HEK293T (cell line): ENCODE measurements at regions not wholly inside any gene's neighbourhood (a gene's known extent, or its start where the extent isn't known, plus 50 kb on each side); places are given as distances from the start of the nearest gene placed in this dataset.

Source experiments
- CTCF ChIA-PET: fragments of 350-600 bp; formaldehyde crosslinking; extraction: SDS; loops from one replicate; lab custom pipeline; 2021; ENCODE audit warnings: antibody characterized with exemption, inconsistent platforms; lab: Yijun Ruan, JAX
- POLR2A ChIA-PET: fragments of 350-600 bp; formaldehyde crosslinking; extraction: SDS; loops from one replicate; lab custom pipeline; 2020; ENCODE audit warnings: antibody characterized with exemption, inconsistent platforms; lab: Yijun Ruan, JAX
- DNase-seq: peaks from one replicate; pipeline ENCODE4 v3.0.0; 2012; ENCODE audit warnings: mixed read lengths; ENCODE audit errors: extremely low spot score
- ARNT ChIP-seq: fragments of 450-650 bp; IDR thresholded peaks from 2 replicates; pipeline ENCODE4 v1.6.1; 2017; ENCODE audit warnings: mild to moderate bottlenecking
- BHLHE40 ChIP-seq: fragments of 450-650 bp; IDR thresholded peaks from 2 replicates; pipeline ENCODE4 v1.6.1; 2016; ENCODE audit warnings: mild to moderate bottlenecking, moderate library complexity, borderline replicate concordance
- CTBP1 ChIP-seq: fragments of 450-650 bp; IDR thresholded peaks from 2 replicates; pipeline ENCODE4 v1.6.1; 2016; ENCODE audit warnings: borderline replicate concordance
- ELF4 ChIP-seq: fragments of 450-650 bp; IDR thresholded peaks from 2 replicates; pipeline ENCODE4 v1.6.1; 2017; ENCODE audit warnings: antibody characterized with exemption
- FOXA1 ChIP-seq: fragments of 450-650 bp; IDR thresholded peaks from 2 replicates; pipeline ENCODE4 v1.6.1; 2016; ENCODE audit warnings: mild to moderate bottlenecking
- FOXK2 ChIP-seq: fragments of 450-650 bp; IDR thresholded peaks from 2 replicates; pipeline ENCODE4 v1.6.1; 2016; ENCODE audit warnings: mild to moderate bottlenecking
- FOXM1 ChIP-seq: fragments of 450-650 bp; IDR thresholded peaks from 2 replicates; pipeline ENCODE4 v1.6.1; 2017; ENCODE audit warnings: mild to moderate bottlenecking, borderline replicate concordance
- HDGF ChIP-seq: fragments of 450-650 bp; IDR thresholded peaks from 2 replicates; pipeline ENCODE4 v1.6.1; 2017; ENCODE audit warnings: antibody characterized with exemption, borderline replicate concordance
- L3MBTL2 ChIP-seq: fragments of 450-650 bp; conservative IDR thresholded peaks from 2 replicates; pipeline ENCODE4 v1.6.1; 2016; ENCODE audit warnings: mild to moderate bottlenecking
- LEF1 ChIP-seq: fragments of 450-650 bp; IDR thresholded peaks from 2 replicates; pipeline ENCODE4 v1.6.1; 2017; ENCODE audit warnings: mild to moderate bottlenecking, borderline replicate concordance
- NFRKB ChIP-seq: fragments of 450-650 bp; IDR thresholded peaks from 2 replicates; pipeline ENCODE4 v1.6.1; 2016; ENCODE audit warnings: mild to moderate bottlenecking, moderate library complexity
- PKNOX1 ChIP-seq: fragments of 450-650 bp; IDR thresholded peaks from 2 replicates; pipeline ENCODE4 v1.6.1; 2016
- SP1 ChIP-seq: fragments of 450-650 bp; IDR thresholded peaks from 2 replicates; pipeline ENCODE4 v1.6.1; 2017
- SUZ12 ChIP-seq: fragments of 450-650 bp; IDR thresholded peaks from 2 replicates; pipeline ENCODE4 v1.6.1; 2016; ENCODE audit warnings: mild to moderate bottlenecking
- TARDBP ChIP-seq: fragments of 450-650 bp; IDR thresholded peaks from 2 replicates; pipeline ENCODE4 v1.6.1; 2016
- ZNF384 ChIP-seq: fragments of 450-650 bp; IDR thresholded peaks from 2 replicates; pipeline ENCODE4 v1.6.1; 2016

- ChIA-PET POLR2A (no interaction called here), CTCF (interaction anchor here (0.8 to 1.8 kb wide), 2 partner anchors 9 to 26 kb away, joined by 3 to 12 read pairs; no protein-coding TSS in a partner anchor)
- TF ChIP-seq SP1 = no peak
- no peak for TF ChIP-seq ARNT
- TF ChIP-seq FOXK2 = no peak
- DNase-seq = no peak
These were observed 102.8 kb downstream of the GGTLC2 start for GRCh38 chr22:22746963-22747933.

GRCh38 chr22:22748297-22748743, 103.9 kb downstream of the GGTLC2 start:
- POLR2A ChIA-PET = no interaction called here
- peak; percentile 59 for DNase-seq
- CTCF ChIA-PET = no interaction called here
- TF ChIP-seq NFRKB = no peak
- no peak for TF ChIP-seq ELF4

- TF ChIP-seq TARDBP (no peak), LEF1 (no peak), ZNF384 (no peak), NFRKB (no peak), FOXM1 (no peak), SUZ12 (no peak), FOXK2 (no peak), FOXA1 (no peak), ELF4 (no peak), SP1 (no peak), CTBP1 (no peak), L3MBTL2 (no peak), PKNOX1 (no peak), HDGF (no peak), BHLHE40 (no peak), ARNT (no peak)
- no peak for DNase-seq
- ChIA-PET CTCF (no interaction called here), POLR2A (no interaction called here)
These were observed 104.3 kb downstream of the GGTLC2 start for GRCh38 chr22:22748756-22749155.

- DNase-seq = no peak
- ChIA-PET CTCF (interaction anchor here (0.6 kb wide), 1 partner anchor 160 kb away, joined by 3 read pairs; no protein-coding TSS in a partner anchor), POLR2A (no interaction called here)
These were observed 104.8 kb downstream of the GGTLC2 start for GRCh38 chr22:22749167-22749758.

GRCh38 chr22:22750335-22751042, 106.1 kb downstream of the GGTLC2 start:
- no peak for DNase-seq
- ChIA-PET POLR2A (no interaction called here), CTCF (interaction anchor here (0.6 to 3.7 kb wide), 2 partner anchors 19 to 97 kb away, joined by 3 to 17 read pairs; no protein-coding TSS in a partner anchor)
- TF ChIP-seq FOXK2 = no peak
- TF ChIP-seq SUZ12 = no peak
- TF ChIP-seq HDGF = no peak
- no peak for TF ChIP-seq L3MBTL2
- no peak for TF ChIP-seq NFRKB
- TF ChIP-seq PKNOX1 = no peak

More at GRCh38 chr22:22749167-22749758, 104.8 kb downstream of the GGTLC2 start:
- TF ChIP-seq BHLHE40 = no peak
- no peak for TF ChIP-seq FOXA1
- TF ChIP-seq L3MBTL2 = no peak
- no peak for TF ChIP-seq SUZ12
- no peak for TF ChIP-seq HDGF
- no peak for TF ChIP-seq FOXM1
- TF ChIP-seq PKNOX1 = no peak
- no peak for TF ChIP-seq FOXK2
- TF ChIP-seq CTBP1 = no peak
- no peak for TF ChIP-seq ELF4
- TF ChIP-seq ZNF384 = no peak
- no peak for TF ChIP-seq NFRKB
- TF ChIP-seq LEF1 = no peak
- TF ChIP-seq SP1 = no peak
- TF ChIP-seq TARDBP = no peak
- no peak for TF ChIP-seq ARNT
